ENCODE measurements at regions not wholly inside any gene's neighbourhood (a gene's known extent, or its start where the extent isn't known, plus 50 kb on each side); places are given as distances from the start of the nearest gene placed in this dataset.
"Not testable (repeated sequence)": the region's sequence is repeated elsewhere in the genome, so short reads cannot be mapped to it uniquely, and the experiment has no call there.

DNA sequence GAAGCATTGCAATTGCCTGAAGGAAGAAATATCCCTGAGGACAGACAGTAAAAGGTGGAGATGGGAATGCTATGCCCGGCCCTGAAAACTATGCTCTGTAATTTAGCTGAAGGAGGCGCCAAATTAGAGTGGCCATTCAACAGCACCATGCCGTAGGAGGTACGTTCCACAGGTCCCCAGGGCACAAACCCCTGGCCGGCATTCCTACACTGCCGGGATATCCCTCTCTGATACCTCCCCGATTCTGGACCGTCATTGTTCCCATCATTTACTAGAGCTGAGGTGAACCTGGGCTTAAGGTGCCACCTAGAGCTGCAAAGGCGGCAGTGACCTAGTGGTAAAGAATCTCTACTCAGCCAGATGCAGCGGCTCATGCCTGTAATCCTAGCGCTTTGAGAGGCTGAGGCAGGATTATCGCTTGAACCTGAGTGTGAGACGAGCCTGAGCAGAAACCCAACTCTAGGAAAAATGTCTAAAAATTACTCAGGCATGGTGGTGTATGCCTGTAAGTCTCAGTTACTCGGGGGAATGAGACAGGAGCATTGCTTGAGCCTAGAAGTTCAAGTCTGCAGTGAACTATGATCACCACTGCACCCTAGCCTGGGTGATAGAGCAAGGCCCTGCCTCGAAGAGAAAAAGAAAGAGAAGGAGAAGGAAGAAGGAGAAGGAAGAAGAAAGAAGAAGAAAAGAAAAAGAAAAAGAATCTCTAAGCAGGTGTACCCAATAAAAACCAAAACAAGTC, 53.0 kb upstream of the TNKS2 start:
- DNase-seq: no peak

DNA sequence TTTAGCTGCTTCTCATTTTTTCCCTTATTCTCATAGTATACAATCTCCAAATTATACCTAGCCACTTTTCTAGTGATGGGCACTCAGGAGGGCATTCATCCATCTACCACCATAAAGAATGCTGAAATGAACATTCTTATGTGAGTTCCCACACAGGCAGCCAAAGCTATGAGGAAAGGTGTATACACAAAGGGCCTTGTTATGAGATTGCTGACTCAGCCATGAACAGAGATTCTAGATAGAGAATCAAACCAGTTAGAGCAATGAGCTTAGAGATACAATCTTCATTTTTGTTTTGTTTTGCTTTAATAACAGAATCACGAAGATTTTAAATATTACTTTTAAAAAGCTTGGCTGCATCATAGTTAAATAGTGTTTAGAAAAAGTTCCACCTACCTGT, 54.8 kb upstream of the TNKS2 start:
- no peak for DNase-seq

DNA sequence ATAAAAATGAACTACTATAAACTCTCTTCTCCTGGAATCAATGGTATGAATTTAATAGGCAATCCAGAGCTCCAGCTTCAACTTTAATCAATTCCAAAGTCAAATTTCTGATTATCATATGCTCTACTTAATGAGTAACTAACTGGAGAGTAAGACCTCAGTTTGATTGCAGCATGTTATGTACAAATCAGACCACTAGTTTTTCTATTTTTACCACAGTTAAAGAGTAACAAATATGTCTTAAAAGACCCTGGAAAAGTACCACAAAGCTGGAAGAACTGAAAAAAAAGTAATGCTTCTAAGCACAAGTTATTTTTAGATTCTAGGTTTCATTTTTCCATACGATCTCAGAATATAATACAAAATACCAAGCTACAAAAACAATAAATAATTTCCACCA, 56.0 kb upstream of the TNKS2 start:
- DNase-seq: no peak

DNA sequence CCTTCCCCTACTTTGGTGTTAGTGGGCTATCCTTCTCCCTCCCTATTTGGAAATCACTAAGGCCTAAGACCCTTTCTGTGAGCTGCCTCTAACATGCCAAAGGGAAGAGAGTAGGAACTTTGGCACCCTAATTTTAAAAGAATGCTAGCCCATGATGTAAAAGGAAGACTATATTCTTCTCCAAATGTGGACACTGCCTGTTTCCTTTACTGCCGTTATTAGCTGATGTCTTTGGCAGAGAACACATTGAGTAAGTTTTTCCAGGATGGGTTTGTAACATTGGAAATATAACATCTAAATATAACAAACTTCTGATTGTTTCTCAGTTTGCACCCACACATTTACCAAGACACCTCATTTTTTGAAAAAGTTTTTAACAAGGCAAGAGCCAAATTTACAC, 56.9 kb upstream of the TNKS2 start:
- DNase-seq: no peak

DNA sequence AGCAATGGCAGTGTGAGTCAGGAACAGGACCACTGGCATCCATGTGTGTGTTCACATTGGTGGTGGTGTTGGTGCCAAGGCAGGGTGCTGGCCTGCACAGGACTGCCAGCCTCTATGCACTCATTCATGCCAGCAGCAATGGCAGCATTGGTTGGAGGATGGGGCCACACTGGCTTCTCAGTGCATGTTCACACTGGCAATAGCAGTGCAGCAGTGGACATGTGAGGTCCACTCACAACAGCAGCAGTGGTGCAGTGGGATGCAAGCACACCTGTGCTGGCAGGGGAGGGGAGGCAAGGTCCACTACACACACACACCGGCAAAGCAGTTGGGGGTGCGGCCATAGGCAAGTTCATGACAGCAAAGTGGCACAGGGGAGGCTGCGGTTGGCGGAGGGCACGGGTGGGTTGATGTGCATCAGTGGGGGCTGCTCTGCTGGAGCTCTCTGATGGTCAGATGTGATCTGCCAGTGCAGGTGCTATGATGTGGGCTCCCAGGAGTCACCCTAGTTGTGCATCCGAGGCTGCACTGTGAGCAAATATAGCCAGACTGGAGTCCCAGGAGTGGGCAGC, 57.8 kb upstream of the TNKS2 start:
- DNase-seq: no peak

DNA sequence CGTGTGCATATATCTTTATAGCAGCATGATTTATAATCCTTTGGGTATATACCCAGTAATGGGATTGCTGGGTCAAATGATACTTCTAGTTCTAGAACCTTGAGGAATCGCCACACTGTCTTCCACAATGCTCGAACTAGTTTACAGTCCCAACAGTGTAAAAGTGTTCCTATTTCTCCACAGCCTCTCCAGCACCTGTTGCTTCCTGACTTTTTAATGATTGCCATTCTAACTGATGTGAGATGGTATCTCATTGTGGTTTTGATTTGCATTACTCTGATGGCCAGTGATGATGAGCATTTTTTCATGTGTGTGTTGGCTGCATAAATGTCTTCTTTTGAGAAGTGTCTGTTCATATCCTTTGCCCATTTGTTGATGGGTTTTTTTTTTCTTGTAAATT, 66.0 kb upstream of the TNKS2 start:
- DNase-seq: not testable (repeated sequence)

DNA sequence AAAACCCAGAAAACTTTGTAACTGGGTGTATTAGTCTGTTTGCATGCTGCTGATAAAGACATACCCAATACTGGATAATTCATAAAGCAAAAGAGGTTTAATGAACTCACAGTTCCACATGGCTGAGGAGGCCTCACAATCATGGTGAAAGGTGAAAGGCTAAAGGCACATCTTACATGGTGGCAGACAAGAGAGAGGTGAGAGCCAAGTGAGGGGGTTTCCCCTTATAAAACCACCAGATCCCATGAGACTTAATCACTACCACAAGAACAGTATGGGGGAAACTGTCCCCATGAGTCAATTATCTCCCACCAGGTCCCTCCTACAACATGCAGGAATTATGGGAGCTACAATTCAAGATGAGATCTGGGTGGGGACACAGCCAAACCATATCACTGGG, 68.9 kb upstream of the TNKS2 start:
- DNase-seq: not testable (repeated sequence)

DNA sequence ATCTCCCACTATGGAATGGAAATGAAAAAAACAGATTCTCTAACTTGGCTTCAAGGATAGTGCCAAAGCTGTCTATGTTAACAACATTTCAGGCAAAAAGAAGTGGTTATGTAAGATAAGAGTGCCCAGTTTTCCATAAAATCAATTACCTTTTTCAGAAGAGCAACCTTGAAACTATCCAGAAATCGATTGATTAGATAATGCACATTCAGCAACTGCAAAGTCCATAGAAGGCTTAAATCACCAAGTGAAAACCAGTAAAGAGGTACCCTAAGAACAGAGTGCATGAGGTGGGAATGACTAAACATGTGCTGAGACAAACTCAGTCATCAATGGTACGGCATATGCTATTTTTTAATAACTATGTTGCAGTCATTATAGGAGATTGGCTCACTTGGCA, 71.9 kb upstream of the TNKS2 start:
- DNase-seq: no peak

DNA sequence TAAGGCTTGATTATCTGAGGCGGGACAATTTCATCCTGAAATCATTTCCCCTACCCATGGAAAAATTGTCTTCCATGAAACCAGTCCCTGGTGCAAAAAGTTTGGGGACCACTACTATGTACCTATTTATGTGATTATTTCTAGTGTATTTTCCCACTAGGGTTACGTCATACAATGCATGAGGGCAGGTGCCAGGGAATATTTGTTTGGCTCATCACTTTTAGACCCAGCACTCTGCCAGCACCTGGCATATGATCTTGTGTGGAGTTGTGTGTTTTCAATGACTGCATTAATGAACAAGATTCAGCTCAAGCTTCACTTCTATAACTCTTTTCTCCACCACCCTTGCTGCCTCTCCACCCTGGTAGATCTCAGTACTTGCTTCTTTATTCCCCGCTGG, 73.3 kb upstream of the TNKS2 start:
- DNase-seq: no peak

DNA sequence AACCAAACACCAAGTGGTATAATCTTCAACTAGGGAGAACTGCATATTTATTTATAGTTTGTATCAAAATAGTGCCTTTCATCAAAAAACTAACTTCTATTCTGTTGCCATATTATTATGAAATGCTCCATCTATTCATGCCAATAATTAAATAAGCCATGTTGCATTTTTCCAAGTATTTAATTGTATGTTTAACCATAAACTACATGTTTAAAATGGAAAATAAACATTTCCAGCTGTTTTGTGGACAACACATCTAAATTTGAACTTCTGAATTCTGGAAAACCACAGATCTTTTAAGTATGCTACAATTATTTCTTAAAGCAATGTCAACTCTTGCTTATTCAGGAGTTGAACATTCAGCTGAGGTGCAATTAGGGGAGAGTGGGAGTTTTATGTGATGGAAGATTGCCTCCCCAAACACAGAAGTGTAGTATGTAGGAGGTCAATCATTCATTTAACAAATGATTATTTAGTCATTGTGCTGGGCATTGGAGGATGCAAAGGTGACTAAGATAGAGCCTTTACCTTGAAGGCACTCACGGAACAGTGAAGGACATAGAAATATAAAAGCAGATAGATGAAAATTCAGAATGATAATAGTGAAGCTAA, 80.7 kb upstream of the PPP1R3C start:
- DNase-seq: no peak

DNA sequence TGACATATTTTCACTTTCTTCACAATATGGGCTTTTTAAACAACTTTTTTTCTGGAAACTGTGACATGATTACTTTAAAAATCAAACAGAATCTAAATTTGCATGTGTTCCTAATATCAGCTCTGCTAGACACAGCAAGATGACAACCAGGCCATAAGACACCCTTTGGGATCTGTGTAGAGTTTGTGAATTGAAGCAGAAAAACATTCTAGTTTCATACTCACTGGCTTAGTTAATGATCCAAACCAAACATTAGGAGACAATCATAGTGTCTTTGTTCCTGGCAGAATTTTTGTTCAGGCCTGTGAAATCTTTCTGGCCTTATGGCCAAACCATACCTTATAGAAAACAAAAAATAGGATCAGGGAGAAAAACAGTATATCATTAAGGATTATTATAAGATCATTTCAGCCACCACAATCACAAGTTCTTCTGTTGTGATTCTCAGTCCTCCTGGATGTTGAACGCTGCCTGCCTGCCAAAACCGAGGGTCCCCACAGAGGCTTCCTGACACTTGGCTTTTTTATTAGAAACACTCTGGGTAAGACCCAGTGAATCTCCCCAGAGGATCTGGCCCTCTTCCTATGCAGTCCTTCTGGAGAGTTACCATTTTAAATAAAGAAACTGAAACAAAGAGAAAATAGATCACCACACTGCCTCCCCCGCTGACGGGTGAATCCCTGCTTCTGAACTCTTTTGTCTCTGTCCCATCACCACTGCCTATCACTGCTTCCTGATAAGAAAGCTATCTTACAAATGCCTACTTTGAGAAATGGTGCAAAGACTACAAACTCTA, 79.2 kb upstream of the PPP1R3C start:
- DNase-seq: no peak

DNA sequence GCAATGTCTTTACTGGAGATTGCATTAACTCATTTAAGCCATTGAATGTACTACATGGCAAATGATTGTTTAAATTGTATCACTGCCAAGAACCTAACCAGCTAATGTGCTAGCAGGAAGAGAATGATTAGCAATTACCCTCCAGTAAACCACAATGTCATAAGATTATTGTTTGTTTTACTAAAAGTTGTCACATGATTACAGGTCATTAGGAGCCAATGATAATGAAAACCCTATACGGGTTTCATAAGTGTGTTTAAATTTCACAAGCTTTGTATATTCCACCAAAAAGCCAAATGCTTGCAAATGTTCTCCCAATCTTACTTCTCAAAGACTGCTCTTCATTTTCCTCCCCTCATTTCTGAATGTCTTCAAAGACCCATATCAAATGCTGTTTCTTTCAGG, 76.5 kb upstream of the PPP1R3C start:
- no peak for DNase-seq

DNA sequence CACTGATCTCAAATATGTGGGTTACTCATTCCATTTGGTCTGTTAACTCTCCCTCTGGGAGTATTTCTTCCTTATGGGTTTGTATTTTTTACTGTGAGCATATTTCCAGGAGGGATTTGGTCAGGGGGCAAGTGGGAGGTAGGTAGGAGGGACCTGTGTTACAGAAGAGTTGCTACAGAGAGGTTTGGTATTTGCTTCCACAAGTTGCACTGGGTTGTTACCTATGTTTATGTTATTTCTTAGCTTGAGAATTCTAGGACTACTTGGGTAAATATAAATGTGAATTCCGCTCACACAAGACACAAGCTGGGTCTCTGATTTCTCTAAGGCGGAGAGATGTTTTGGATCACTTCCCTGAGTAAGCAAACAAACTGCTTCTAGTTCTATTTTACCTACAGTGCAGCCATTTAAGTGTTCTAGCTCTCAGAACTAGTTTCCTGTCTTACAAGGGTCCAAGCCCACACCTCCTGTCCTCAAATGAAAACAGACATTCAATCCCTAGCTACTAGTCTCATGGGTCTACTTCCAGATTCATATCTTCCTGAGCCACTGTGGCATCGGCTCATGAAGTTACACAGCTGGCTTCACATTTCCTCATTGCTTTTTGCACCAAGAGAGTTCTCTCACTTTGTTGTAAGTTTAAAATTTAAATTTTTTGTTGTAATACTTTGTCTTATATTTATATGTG, 75.4 kb upstream of the PPP1R3C start:
- DNase-seq: no peak

DNA sequence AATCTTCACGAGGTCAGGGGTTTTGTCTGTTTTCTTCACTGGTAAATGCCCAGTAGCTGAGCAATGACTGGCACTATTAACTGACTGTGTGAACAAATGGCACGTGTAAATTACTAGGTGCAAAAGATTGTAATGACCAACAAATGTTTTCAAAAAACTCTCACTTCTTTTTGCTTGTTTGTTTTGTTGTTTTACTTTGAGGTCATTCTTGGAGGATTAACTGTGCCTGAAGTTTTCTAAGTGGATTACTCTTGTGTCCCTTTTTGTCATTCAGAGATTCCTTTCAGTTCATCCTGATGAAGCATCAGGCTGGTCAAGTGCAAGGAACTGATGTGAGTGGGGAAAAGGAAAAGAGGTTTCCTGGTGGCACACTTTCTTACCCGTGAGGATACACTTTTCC, 74.4 kb upstream of the PPP1R3C start:
- DNase-seq: no peak

DNA sequence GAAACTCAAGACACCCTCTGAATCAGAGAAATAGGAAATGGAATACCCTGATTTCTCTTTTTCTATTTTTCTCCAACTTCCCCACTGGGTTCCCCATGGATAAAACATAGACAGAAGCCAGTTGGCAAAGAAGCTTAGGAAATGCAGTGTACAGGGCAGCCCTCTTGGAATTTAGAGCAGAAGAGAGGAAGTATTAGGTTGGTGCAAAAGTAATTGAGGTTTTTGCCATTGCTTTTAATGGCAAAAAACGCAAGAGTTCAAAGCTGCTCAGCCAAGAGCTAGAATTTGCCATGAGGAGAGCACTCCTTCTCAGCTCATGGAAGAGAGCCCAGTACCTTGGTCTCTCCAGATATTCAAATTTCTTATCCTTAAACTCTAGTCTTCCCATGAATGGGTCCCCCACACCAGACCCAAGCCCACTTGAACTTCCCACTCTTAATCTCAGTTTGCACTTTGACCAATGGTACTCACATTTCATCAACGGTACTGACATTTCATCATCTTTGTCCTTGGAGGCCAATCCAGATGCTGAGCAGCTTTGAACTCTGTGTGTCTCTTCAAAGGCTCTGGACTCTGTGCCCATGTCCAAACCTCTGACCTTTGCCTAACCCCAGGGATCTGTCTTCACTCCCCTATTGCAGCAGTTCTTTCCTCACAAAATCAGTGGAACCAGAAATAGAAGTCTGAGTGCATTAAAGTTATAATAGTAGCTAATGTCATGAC, 73.2 kb upstream of the PPP1R3C start:
- no peak for DNase-seq

DNA sequence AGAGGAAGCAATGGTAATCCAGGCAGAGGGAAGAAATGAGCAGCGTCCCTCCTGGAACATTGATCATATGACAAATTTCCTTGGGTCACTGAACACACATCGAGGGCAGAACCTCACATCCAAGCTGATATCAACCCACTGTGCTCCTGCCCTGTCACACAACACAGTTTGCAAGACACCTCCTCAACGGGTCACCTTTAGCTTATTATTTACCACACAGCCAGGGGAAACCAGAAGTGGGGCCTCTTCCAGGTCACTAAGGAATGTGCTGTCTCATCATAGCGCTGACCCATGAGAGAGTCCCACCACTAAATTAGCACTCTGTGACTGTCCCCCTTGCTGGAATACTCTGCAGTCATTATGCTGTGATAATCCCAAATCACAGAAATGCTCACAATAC, 69.7 kb upstream of the PPP1R3C start:
- no peak for DNase-seq

DNA sequence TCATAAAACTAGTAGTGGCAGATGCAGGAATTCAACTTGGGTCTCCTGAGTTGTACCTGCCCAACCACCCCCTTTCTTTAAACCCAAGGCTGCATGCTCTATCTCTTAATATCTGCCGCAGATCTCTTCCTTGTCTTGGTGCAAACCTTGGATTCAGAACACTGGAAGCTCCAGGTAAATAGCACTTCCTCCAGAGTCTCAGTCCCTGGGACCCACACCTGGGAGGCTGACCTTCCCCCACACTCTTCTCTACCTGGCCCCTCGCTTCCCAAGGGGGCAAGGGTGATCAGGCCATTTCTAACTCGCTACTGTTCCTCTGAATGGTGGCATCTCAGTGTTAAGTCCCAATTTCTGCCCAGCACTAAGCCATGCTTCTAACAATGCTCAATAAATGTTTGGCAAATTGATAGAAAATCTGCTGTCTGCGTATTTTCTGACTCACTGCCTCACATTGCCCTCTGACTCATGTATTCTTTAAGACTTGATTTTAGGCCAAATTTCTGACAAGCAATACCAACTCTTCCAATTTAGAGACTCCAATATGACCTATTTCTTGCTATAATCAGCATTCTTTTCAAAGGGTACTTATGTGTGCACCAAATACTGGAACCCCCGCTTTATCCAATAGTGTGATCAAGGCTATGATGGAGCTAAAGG, 68.0 kb upstream of the PPP1R3C start:
- DNase-seq: no peak

DNA sequence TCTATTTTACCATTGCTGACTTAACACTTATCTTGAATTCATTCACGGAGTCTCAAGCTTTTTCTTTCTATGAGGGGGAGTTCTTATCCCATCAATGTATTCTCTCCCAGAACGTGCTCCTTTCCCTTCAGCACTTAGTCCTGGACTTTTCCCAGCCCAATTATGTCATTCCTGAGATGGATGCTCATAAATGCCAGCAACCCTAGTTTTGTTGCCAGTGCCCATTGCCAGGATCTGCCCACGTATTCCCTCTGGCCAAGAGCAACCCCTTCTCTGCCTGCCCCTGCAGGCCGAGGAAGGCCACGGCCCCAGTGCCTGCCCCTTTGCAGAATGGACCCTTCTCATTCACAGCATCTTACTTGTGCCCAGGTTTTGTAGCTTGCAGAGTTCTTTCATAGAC, 67.4 kb upstream of the PPP1R3C start:
- peak in 1 of 14 donors; percentile 14 for DNase-seq

DNA sequence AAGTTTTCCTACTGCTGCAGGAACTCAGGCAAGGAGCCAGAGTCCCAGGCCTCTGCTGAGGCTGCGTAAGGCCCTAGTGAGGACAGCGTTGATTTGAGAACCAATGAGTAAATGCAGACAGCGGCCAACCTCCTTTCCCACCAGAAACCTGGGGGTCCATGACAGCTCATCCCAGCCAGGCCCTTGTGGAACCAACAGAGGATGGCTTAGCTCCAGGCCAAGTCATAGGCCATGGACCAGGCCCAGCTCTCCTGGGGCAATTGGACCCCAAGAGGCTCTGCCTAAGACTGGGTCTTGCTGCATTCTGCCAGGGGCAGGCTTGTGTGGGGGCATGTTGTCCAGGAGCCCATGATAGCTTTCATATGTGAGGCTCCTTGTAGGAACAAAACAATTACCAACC, 65.4 kb upstream of the PPP1R3C start:
- no peak for DNase-seq

DNA sequence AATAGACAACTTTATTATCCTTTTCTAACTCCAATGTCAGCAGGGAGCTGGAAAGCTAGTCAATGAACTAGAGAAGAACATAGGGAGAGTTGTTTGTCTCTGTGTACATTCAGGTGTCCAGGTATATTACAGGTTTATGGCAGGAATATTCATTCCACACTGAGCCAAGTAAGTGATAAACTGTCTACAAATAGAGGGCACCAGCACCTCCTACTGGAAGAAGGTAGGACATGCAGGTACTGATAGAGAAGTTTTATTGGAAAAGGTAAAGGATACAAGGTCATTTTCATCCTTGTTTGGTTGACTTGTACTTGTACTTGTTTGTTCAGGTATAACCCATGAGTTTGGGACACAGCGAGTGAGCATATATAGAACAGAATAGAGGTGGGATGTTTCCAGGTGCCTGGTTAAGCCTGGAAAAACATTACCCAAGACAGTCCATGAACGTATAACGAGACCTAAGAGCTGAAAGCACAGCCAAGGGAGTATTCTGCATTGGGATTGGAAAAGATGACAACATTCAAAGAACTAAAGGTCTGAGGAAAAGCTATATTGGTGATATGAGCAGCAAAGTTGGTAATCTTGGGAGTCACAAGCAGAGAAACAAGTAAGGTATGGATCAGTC, 61.4 kb upstream of the PPP1R3C start:
- DNase-seq: no peak

DNA sequence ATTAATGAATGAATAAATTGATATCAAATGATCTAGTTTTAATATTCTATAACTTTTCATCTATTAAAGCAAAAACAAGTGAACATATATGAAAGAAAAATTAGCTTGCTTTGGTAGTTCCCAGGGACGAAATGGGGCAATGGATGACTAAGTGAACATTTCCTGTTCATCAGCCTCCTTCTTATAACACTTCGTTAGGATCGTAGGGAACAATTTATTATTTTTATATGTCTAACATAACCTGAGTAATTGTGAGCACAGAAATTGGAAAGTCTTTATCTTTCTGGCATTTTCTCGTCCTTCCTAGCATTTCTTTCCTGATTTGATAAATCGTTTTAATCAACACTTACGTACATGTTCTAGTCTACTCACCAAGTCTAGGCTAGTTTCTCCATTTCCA, 59.1 kb upstream of the PPP1R3C start:
- DNase-seq: no peak
